Astrocyte (in vitro differentiated cells and primary cell): ENCODE measurements at regions not wholly inside any gene's neighbourhood (a gene's known extent, or its start where the extent isn't known, plus 50 kb on each side); places are given as distances from the start of the nearest gene placed in this dataset.

Experiments
- DNase-seq: peaks from one replicate; pipeline ENCODE4 v3.0.0-alpha.2; 2010; ENCODE audit warnings: low read depth
- FAIRE-seq: peaks from 2 replicates; lab custom pipeline; 2011; peaks lifted over from hg19 to GRCh38; lab: Jason Lieb, UNC
- H2AFZ ChIP-seq: 2 replicates; pipeline ENCODE4 v1.6.0; 2012; ENCODE audit warnings: low read depth, low read length, inconsistent platforms
- H3K27ac ChIP-seq: 2 replicates; pipeline ENCODE4 v1.5.1; 2011; ENCODE audit warnings: low read depth, low read length, inconsistent platforms
- H3K27me3 ChIP-seq: 2 replicates; pipeline ENCODE4 v1.6.0; 2011; ENCODE audit warnings: low read length, inconsistent platforms; ENCODE audit not compliant: insufficient read depth
- H3K36me3 ChIP-seq: 2 replicates; pipeline ENCODE4 v1.5.1; 2011; ENCODE audit warnings: low read length, inconsistent platforms; ENCODE audit not compliant: insufficient read depth
- H3K4me1 ChIP-seq: 2 replicates; pipeline ENCODE4 v1.5.1; 2011; ENCODE audit warnings: low read length, inconsistent platforms; ENCODE audit not compliant: insufficient read depth
- H3K4me2 ChIP-seq: 2 replicates; pipeline ENCODE4 v1.6.0; 2012; ENCODE audit warnings: low read length, inconsistent platforms
- H3K4me3 ChIP-seq: 2 replicates; pipeline ENCODE4 v1.5.1; 2011; ENCODE audit warnings: low read depth, mild to moderate bottlenecking, low read length, inconsistent platforms; ENCODE audit not compliant: insufficient read depth
- H3K79me2 ChIP-seq: 2 replicates; pipeline ENCODE4 v1.6.0; 2012; ENCODE audit warnings: mild to moderate bottlenecking, low read length, inconsistent platforms; ENCODE audit not compliant: insufficient read depth
- H3K9ac ChIP-seq: 2 replicates; pipeline ENCODE4 v1.6.0; 2012; ENCODE audit warnings: mild to moderate bottlenecking, low read length, inconsistent platforms
- H3K9me3 ChIP-seq: 2 replicates; pipeline ENCODE4 v1.5.1; 2012; ENCODE audit warnings: low read depth, mild to moderate bottlenecking, low read length, inconsistent platforms; ENCODE audit not compliant: insufficient read depth
- H4K20me1 ChIP-seq: 2 replicates; pipeline ENCODE4 v1.6.0; 2012; ENCODE audit warnings: low read length, inconsistent platforms; ENCODE audit not compliant: insufficient read depth
- H3K27ac Mint-ChIP-seq: one replicate; pipeline ENCODE4 v1.8.0; 2021; ENCODE audit warnings: mild to moderate bottlenecking, mixed read lengths; ENCODE audit not compliant: unreplicated experiment
- H3K27me3 Mint-ChIP-seq: one replicate; pipeline ENCODE4 v1.8.0; 2021; ENCODE audit warnings: low read depth, mixed read lengths; ENCODE audit not compliant: unreplicated experiment
- H3K36me3 Mint-ChIP-seq: one replicate; pipeline ENCODE4 v1.8.0; 2021; ENCODE audit warnings: low read depth, mixed read lengths; ENCODE audit not compliant: unreplicated experiment
- H3K4me1 Mint-ChIP-seq: one replicate; pipeline ENCODE4 v1.8.0; 2021; ENCODE audit warnings: low read depth, mixed read lengths; ENCODE audit not compliant: unreplicated experiment
- H3K4me3 Mint-ChIP-seq: one replicate; pipeline ENCODE4 v1.8.0; 2021; ENCODE audit warnings: mild to moderate bottlenecking, moderate library complexity, mixed read lengths; ENCODE audit not compliant: unreplicated experiment
- H3K9me3 Mint-ChIP-seq: one replicate; pipeline ENCODE4 v1.8.0; 2021; ENCODE audit warnings: mild to moderate bottlenecking, mixed read lengths; ENCODE audit not compliant: unreplicated experiment
- EZH2 ChIP-seq: IDR thresholded peaks from 2 replicates; pipeline ENCODE4 v1.6.1; 2012; ENCODE audit warnings: mild to moderate bottlenecking, low read length, inconsistent platforms; ENCODE audit not compliant: insufficient read depth
- TF ChIP-seq, protein P1 (sequence below): IDR thresholded peaks from 2 replicates; pipeline ENCODE4 v1.5.1; 2011; ENCODE audit warnings: low read depth, mild to moderate bottlenecking, inconsistent platforms, low read length, moderate library complexity; ENCODE audit not compliant: insufficient read depth

DNA sequence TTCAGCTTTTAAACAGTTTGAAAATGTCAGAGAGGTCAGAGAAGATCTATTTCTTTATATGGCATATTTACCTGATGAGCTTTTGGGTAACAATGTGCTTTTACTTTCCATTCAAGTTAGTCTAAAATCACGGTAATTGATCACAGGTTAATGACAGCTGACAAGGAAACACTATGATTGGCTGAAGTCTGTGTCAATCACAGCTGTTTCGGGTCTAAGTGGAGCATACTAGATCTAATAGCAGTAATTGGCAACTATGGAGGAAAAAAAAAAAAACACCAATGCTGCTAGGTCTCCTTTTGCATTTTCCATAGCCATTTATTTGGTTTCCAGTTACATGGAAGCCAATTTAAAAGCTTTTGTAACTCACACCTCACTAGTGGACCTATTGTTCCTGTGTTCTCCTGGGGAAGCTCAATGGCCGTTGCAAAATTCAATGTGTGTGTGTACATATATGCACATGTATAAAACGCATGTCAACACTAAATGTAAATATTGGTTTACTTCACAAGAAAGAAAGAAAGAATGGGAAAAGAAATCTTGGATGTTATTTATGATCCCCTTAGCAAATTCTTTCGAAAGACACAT, 568.3 kb upstream of the ZFHX3 start:
- TF ChIP-seq EZH2, result no peak
- TF ChIP-seq, protein P1, sequence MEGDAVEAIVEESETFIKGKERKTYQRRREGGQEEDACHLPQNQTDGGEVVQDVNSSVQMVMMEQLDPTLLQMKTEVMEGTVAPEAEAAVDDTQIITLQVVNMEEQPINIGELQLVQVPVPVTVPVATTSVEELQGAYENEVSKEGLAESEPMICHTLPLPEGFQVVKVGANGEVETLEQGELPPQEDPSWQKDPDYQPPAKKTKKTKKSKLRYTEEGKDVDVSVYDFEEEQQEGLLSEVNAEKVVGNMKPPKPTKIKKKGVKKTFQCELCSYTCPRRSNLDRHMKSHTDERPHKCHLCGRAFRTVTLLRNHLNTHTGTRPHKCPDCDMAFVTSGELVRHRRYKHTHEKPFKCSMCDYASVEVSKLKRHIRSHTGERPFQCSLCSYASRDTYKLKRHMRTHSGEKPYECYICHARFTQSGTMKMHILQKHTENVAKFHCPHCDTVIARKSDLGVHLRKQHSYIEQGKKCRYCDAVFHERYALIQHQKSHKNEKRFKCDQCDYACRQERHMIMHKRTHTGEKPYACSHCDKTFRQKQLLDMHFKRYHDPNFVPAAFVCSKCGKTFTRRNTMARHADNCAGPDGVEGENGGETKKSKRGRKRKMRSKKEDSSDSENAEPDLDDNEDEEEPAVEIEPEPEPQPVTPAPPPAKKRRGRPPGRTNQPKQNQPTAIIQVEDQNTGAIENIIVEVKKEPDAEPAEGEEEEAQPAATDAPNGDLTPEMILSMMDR, result no peak
- Histone ChIP-seq H3K9ac (no peak overlapping the region), H3K27me3 (no peaks in the 10 kb centered on the region), H3K36me3 (no peaks in the 10 kb centered on the region), H3K4me2 (no peak overlapping the region), H2AFZ (no peak overlapping the region), H4K20me1 (no peaks in the 10 kb centered on the region), H3K4me1 (no peaks in the 10 kb centered on the region), H3K27ac (no peak overlapping the region), H3K79me2 (no peaks in the 10 kb centered on the region), H3K4me3 (no peak overlapping the region), H3K9me3 (no peaks in the 10 kb centered on the region)
- no peak overlapping the region for H3K27ac Mint-ChIP-seq
- no peak overlapping the region for H3K4me3 Mint-ChIP-seq
- FAIRE-seq, result no peak
- H3K4me1 Mint-ChIP-seq, result peaks cover 2% of the 10 kb centered on the region
- peaks cover 7% of the 10 kb centered on the region for H3K27me3 Mint-ChIP-seq
- H3K36me3 Mint-ChIP-seq, result no peaks in the 10 kb centered on the region
- H3K9me3 Mint-ChIP-seq, result no peaks in the 10 kb centered on the region
- DNase-seq, result no peak

DNA sequence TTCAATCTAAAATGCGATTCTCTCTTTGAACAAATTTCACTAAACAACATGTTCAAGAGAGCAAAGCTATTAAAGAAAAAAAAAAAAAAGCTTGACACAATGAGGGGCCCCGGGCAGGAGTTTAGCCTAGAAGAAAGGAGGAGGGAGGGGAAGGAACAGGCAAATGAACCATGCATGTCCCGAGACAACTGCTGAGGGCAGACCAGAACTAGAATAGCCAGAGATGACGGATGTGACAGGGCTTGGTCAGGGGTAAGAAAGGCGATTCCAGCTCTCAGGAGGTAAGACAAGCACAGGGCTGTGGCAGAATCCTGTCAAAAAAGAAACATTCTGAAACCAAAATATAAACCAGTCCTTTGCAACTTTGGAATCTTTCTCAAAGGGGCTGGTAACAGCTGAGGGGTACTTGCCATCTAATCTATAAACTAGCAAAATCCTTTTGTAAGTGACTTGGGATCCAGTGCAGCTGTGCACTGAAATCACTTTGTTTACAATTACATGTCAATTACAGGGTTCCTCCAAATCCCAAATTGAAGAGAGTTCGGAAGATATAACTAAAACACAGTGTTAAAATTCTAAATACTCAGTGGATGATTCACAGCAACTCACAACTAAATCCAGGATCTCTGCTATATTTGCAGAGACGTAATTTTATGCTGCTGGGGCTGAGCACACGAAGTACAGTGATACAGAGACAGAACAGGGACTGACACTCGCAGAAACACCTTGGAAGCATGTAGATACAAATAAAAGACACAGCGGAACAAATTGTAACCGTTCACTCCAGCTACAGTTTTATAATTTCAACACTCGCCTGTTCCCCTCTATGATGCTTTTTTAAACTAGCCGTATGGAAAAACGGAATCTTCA, 567.4 kb upstream of the ZFHX3 start:
- Histone ChIP-seq H4K20me1 (no peaks in the 10 kb centered on the region), H3K27ac (no peak overlapping the region)
- no peak for TF ChIP-seq EZH2
- TF ChIP-seq, protein P1, result no peak

DNA sequence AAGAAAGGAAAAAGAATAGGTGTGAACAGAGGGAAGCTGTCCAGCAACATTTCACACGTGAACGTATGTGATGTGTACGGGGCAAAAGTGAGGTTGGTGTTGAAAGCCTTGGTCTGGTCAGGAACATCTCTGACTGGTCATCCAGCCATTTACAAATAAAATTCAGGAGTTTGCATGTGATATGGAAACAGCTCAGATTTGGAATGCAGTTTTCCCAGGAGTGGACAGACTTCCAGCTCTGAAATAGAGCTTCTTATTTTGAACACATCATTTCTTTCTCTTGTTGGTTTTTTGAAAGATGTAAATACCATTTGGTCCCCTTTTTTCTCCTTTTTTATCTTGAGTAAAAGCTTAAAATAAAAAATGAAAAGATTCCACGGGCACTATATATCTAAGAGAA, 566.2 kb upstream of the ZFHX3 start:
- H3K4me3 ChIP-seq, result no peak overlapping the region
- Mint-ChIP-seq H3K4me3 (no peak overlapping the region), H3K4me1 (peaks cover 2% of the 10 kb centered on the region), H3K9me3 (no peaks in the 10 kb centered on the region), H3K27ac (no peak overlapping the region), H3K27me3 (peaks cover 7% of the 10 kb centered on the region), H3K36me3 (no peaks in the 10 kb centered on the region)
- H3K79me2 ChIP-seq, result no peaks in the 10 kb centered on the region
- H3K4me1 ChIP-seq, result no peaks in the 10 kb centered on the region
- H3K27ac ChIP-seq, result no peak overlapping the region
- TF ChIP-seq, protein P1, result no peak
- no peak for TF ChIP-seq EZH2
- H3K36me3 ChIP-seq, result no peaks in the 10 kb centered on the region
- H3K4me2 ChIP-seq, result no peak overlapping the region
- no peaks in the 10 kb centered on the region for H4K20me1 ChIP-seq
- H3K9me3 ChIP-seq, result no peaks in the 10 kb centered on the region
- DNase-seq, result no peak
- no peak for FAIRE-seq
- no peak overlapping the region for H2AFZ ChIP-seq
- no peak overlapping the region for H3K9ac ChIP-seq
- H3K27me3 ChIP-seq, result peaks cover 4% of the 10 kb centered on the region

More for the DNA sequence above, 567.4 kb upstream of the ZFHX3 start:
- Mint-ChIP-seq H3K4me1 (peaks cover 2% of the 10 kb centered on the region), H3K36me3 (no peaks in the 10 kb centered on the region), H3K4me3 (no peak overlapping the region), H3K27me3 (peaks cover 7% of the 10 kb centered on the region), H3K27ac (no peak overlapping the region), H3K9me3 (no peaks in the 10 kb centered on the region)
- Histone ChIP-seq H3K9ac (no peak overlapping the region), H3K79me2 (no peaks in the 10 kb centered on the region), H2AFZ (no peak overlapping the region), H3K4me3 (no peak overlapping the region), H3K4me2 (no peak overlapping the region), H3K4me1 (no peaks in the 10 kb centered on the region), H3K27me3 (peaks cover 2% of the 10 kb centered on the region), H3K36me3 (no peaks in the 10 kb centered on the region), H3K9me3 (no peaks in the 10 kb centered on the region)
- DNase-seq (no peak), FAIRE-seq (no peak)
